ENCODE measurements at regions not wholly inside any gene's neighbourhood (a gene's known extent, or its start where the extent isn't known, plus 50 kb on each side); places are given as distances from the start of the nearest gene placed in this dataset.

DNA sequence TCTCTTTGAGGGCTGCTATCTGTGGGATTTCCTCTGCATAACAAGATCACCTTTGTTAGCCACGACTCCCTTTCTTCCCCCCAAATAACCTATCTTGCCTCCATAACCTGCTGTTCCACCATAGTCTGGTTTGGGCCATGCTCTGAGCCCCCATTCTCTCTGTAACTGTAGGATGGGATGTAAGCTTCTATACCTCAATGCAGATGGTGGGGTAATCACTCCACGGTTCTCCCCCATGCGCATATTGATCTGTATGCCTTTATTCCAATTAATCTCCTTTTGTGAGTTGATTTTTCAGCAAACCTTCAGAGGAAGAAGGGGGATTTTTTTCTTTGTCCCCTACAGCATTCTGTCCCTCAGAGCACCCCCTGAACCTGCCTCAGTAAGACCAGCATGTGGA lies 170.1 kb upstream of the IRF2BP2 start:
- TF ChIP-seq, protein P1, sequence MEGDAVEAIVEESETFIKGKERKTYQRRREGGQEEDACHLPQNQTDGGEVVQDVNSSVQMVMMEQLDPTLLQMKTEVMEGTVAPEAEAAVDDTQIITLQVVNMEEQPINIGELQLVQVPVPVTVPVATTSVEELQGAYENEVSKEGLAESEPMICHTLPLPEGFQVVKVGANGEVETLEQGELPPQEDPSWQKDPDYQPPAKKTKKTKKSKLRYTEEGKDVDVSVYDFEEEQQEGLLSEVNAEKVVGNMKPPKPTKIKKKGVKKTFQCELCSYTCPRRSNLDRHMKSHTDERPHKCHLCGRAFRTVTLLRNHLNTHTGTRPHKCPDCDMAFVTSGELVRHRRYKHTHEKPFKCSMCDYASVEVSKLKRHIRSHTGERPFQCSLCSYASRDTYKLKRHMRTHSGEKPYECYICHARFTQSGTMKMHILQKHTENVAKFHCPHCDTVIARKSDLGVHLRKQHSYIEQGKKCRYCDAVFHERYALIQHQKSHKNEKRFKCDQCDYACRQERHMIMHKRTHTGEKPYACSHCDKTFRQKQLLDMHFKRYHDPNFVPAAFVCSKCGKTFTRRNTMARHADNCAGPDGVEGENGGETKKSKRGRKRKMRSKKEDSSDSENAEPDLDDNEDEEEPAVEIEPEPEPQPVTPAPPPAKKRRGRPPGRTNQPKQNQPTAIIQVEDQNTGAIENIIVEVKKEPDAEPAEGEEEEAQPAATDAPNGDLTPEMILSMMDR (IDR thresholded peaks at IDR 0.05): no peak
- TF ChIP-seq POLR2A (IDR thresholded peaks at IDR 0.05): no peak
